IPS-18c (cell line): ENCODE measurements at regions not wholly inside any gene's neighbourhood (a gene's known extent, or its start where the extent isn't known, plus 50 kb on each side); places are given as distances from the start of the nearest gene placed in this dataset.
"Not testable (repeated sequence)": the region's sequence is repeated elsewhere in the genome, so short reads cannot be mapped to it uniquely, and the experiment has no call there.

Source experiments
- H3K4me3 ChIP-seq: 2 replicates; pipeline ENCODE4 v1.7.0; 2013; ENCODE audit warnings: low read depth, mild to moderate bottlenecking, low read length, moderate library complexity; ENCODE audit not compliant: insufficient read depth
- H3K9me3 ChIP-seq: one replicate; pipeline ENCODE4 v1.6.1; 2013; ENCODE audit warnings: mild to moderate bottlenecking, low read length, moderate library complexity; ENCODE audit not compliant: control insufficient read depth, insufficient read depth

DNA sequence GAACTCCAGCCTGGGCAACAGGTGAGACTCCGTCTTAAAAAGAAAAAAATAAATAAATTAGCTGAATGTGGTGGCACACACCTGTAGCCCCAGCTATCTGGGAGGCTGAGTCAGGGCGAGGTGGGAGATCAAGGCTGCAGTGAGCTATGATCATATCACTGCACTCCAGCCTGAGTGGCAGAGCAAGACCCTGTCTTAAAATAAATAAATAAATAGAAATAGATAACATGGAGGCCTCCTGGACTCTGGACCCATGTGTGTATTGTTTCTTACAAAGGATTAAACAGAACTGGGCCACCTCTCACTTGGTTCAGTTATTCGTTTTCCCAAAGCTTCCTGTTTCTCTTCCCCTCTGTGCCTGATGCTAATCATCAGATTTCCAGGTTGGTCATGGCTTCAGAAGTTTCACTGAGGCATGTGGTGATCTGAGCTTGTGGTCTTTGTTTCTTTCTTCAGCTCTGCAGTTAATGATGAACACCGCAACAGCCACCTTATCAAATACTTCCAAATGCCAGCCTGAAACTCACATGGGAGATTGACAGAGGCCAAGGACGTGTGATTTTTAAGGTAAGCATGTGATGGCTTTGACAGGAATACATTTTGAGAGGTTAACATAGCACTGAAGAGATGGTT, 83.3 kb upstream of the MAP4K4 start:
- Histone ChIP-seq H3K4me3 (no peak overlapping the region), H3K9me3 (no peaks in the 10 kb centered on the region)

DNA sequence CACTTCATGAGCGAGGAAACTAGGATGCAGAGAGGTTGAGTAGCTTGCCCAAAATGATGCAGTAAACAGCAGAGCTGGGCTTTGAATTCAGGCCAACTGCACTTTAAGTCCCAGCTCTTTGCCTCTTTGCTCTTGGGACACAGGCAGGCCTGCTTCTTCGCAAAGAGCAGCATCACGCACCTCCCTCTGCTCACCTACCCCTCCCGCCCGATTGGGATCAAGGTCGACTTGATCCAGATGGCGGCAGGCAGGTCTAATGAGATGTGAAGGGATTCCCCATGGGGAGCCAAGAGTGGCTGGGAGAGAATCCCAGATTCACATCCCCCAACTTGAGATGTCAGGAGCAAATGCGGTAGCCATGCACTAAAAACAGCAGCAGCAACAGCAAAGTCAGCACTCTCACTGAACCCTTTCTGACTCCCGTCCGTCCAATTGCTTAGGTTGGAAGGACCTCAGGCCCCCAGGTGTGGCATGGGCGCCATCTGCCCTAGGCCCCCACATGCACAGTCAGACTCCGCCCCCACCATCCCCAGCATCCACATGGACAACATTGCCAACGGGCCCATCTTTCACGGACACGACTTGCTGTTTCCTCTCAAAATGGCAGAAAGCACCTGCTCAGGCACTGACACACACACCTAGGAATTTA, 84.3 kb upstream of the MAP4K4 start:
- H3K4me3 ChIP-seq, result no peak overlapping the region

DNA sequence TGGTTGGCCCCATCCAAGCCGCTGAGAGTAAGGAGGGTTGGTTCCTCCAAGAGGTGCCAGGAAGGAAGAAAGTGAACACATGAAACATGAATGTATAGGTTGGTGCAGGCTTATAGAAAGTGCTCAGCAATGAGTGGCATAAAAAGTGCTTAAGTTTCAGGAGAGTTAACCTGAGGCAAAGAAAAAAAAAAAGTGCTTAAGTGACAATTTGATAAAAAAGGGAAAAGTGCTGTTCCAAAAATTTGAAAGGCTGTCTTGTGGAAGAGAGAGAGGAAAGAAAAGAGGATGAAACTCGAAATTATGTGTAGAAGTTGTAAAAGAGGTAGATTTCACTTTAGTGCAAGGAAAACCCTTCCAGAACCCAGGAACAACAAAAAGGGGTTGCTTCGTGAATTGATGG, 85.5 kb upstream of the MAP4K4 start:
- no peaks in the 10 kb centered on the region for H3K9me3 ChIP-seq

More for the DNA sequence above, 84.3 kb upstream of the MAP4K4 start:
- no peaks in the 10 kb centered on the region for H3K9me3 ChIP-seq

DNA sequence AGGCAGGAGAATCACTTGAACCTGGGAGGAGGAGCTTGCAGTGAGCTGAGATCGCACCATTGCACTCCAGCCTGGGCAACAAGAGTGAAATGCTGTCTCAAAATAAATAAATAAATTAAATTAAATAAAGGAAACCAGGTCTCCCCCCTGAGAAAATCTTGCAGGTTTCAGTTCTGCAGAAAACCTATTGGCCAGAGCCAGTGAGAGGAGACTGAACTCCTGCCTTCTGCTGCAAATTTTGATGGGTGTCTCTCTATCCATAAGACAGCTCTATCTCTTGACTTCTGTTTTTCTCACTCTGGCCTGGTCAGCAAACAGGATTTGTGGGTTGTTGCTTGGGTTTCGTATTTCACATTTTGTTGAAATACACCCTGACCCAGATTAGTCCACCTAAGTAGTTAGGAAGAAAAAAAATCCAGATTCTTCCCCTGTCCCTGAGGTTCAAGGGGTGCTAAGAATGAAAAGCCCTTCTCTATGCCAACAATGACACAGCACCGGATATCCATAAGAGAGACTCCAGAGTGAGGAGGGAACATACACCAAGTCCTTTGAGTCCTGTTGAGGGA, 86.7 kb upstream of the MAP4K4 start:
- Histone ChIP-seq H3K4me3 (no peak overlapping the region), H3K9me3 (no peaks in the 10 kb centered on the region)

More for the DNA sequence above, 85.5 kb upstream of the MAP4K4 start:
- no peak overlapping the region for H3K4me3 ChIP-seq

DNA sequence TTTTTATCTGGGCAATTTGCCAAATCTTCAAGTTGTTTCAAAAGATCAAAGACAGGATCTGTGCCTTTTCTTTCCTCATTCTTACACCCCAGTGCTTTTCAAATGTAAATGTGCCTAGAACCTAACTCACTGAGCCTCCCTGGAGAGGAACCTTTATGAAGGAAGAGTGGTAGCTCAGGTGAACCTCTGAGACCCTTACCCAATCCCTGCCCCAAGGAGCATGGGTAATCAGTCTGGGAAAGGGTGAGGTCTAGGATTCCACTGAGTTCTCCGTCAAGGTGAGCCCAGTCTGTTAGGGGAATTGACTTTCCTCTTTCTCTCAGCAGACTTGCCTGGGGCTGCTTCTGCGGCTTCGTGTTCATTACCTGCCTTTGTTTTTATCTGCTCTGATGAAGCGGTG, 88.1 kb upstream of the MAP4K4 start:
- H3K4me3 ChIP-seq, result no peak overlapping the region
- H3K9me3 ChIP-seq, result no peaks in the 10 kb centered on the region

DNA sequence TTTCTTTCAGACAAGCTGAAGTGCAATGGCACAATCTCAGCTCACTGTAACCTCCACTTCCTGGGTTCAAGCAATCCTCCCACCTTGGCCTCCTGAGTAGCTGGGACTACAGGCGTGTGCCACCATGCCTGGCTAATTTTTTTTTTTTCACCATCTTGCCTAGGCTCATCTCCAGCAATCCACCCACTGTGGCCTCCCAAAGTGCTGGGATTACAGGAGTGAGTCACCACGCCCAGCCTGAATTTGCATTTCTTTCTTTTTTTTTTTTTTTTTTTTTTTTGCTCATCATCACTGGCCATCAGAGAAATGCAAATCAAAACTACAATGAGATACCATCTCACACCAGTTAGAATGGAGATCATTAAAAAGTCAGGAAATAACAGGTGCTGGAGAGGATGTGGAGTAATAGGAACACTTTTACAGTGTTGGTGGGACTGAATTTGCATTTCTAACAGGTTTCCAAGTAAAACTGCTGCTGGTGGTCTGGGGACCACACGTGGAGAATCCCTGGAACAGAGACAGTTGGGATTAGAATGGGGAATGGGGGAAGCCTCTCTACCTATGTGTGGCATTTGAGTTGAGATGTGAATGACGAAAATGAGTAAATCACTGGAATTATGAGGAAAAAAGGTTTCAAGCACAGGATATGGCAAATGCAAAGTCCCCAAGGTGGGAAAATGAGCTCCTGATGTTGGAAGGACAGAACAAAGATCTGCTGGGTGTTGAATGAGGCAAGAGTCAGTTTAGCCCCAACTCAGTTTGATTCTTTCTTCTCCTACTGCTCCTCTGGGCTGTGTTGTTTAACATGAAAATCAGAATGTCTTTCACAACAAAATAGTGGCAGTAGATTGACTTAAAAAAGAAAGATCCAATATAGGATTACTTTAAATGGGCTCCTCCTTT, 88.8 kb upstream of the MAP4K4 start:
- no peak overlapping the region for H3K4me3 ChIP-seq
- no peaks in the 10 kb centered on the region for H3K9me3 ChIP-seq

DNA sequence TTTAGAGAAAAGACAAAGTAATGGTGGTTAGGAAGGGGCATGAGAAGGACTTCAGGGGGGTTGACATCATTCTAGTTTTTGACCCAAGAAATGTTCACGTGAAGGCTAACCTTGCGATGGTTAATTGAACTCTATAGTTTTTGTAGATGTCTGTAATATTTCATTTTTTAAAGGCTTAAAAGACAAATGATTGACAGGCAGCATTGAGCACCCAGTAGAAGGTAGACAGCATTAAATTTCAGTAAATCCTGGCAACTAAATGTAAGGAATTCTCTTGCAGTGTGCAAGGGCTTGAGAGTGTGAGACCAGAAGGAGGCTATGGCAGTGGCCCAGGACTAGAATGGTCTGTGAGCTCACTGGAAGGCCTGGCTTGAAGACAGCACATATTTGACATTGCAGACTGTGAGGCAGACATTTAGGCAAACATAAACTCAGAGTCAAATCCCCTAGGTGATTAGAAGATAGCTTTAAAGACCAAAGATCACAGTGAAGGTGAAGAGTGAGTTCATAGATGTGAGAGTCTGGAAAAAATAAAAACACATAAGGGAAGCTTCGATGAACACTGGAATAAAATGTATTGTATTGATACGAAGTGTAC, 100.1 kb upstream of the MAP4K4 start:
- no peak overlapping the region for H3K4me3 ChIP-seq
- no peaks in the 10 kb centered on the region for H3K9me3 ChIP-seq

DNA sequence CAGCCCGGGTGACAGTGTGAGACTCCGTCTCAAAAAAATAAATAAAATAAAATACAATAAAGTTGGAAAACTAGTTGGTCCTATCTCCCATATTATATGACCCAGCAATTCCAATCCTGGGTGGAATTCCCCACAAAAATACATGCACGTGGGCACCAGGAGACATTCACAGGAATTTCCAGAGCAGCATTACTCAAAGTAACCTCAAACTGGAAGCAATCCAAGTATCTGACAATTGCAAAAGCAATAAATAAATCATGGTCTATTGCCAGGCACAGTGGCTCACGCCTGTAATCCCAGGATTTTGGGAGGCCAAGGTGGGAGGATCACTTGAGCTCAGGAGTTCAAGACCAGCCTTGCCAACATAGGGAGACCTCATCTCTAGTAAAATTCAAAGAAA, 101.2 kb upstream of the MAP4K4 start:
- no peak overlapping the region for H3K4me3 ChIP-seq
- H3K9me3 ChIP-seq, result no peaks in the 10 kb centered on the region

DNA sequence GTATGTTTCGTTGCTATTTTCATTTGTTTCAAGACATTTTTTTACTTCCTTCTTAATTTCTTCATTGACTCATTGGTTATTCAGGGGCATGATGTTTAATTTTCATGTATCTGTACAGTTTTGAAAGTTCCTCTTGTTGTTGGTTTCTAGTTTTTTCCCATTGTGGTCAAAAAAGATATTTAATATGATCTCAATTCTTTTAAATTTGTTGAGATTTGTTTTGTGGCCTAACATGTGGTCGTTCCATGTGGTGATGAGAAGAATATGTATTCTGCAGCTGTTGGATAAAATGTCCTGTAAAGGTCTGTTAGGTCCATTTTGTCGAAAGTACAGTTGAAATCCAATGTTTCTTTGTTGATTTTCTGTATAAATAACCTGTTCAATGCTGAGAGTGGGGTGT, 110.3 kb upstream of the MAP4K4 start:
- no peak overlapping the region for H3K4me3 ChIP-seq
- H3K9me3 ChIP-seq, result no peaks in the 10 kb centered on the region

DNA sequence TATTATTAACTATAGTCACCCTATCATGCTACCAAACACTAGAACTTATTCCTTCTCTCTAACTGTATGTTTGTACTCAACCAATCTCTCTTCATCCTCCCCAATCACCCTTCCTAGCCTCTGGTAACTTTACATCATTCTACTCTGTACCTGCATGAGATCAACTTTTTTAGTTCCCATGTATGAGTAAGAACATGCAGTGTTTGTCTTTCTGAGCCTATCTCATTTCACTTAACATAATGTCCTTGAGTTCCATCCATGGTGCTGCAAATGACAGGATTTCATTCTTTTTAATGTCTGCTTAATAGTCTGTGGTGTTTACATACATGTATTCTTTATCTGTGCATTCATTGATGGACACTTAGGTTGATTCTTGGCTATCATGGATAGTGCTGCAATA, 108.9 kb upstream of the RFX8 start:
- Histone ChIP-seq H3K9me3 (no peaks in the 10 kb centered on the region), H3K4me3 (no peak overlapping the region)

DNA sequence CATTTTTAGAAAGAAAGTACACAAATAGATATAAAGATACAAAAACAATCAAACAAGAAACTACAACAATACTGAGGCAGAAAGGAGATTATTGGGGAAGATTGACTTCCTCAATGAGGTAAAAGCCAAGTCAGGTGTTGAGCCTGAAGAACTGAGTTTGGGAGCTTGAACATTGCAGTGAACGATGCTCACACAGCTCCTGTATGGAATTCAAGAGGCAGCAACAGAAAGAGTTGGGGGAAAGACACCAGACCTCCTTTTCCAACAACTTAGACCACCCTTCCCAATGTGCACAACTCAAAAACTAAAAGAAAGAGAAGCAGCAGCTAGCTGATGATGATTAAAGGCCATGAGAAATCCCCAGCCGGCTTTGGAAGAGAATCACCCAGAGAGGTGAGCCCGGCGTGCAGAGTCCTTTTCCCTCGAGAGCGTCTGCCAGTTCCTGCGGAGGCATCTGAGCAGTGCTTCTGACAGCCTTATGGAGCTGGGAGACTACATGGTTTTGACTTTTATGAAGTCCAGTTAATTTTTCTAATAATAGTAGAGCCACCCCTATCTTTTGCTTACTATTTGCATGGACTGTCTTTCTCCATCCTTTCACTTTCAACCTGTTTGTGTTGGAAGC, 106.9 kb upstream of the RFX8 start:
- no peaks in the 10 kb centered on the region for H3K9me3 ChIP-seq
- H3K4me3 ChIP-seq, result no peak overlapping the region

DNA sequence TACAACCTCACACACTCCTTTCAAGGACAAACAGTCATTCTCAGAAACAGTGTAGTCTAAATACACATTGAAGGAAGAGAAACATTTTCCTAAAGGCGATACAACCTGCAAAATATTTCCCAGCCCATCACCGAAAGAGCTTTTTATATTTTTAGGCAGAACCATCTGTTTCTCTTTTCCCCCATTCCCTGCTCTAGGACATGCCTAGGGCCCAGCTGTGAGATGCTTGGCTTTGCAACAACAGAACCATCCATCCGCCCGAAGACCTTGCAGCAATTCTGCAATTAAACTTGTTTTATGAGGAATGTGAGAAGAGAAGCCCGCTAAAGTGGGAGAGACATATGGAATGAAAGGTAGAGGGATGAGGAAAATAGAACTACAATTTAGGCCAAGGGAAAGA, 105.6 kb upstream of the RFX8 start:
- H3K9me3 ChIP-seq, result no peaks in the 10 kb centered on the region

DNA sequence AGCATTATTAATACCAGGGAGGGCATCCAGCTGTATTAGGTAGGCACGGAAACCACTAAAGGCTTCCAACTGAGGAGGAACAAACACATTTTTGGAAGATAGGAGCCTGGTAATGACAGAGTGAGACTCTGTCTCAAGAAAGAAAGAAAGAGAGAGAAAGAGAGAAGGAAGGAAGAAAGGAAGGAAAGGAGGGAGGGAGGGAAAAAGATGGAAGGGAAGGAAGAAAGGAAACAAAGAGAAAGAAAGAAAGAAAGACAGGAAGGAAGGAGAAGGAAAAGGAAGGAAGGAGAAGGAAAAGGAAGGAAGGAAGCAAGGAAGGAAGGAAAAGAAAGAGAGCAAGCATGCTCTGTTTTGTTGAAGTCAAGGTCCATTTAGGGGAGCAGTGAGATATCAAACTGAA, 103.8 kb upstream of the RFX8 start:
- H3K4me3 ChIP-seq, result no peak overlapping the region
- H3K9me3 ChIP-seq, result no peaks in the 10 kb centered on the region

More for the DNA sequence above, 105.6 kb upstream of the RFX8 start:
- H3K4me3 ChIP-seq, result no peak overlapping the region

DNA sequence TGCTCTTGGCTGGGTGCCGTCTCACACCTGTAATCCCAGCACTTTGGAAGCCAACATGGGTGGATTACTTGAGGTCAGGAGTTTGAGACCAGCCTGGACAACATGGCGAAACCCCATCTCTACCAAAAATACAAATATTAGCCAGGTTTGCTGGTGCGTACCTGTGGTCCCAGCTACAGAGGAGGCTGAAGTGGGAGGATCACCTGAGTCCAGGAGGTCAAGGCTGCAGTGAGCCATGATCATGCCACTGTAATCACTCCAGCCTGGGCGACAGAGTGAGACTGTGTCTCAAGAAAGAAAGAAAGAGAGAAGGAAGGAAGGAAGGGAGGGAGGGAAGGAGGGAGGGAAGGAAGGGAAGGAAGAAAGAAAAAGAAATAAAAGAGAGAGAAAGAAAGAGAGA, 103.2 kb upstream of the RFX8 start:
- H3K4me3 ChIP-seq, H3K9me3 ChIP-seq: not testable (repeated sequence)

DNA sequence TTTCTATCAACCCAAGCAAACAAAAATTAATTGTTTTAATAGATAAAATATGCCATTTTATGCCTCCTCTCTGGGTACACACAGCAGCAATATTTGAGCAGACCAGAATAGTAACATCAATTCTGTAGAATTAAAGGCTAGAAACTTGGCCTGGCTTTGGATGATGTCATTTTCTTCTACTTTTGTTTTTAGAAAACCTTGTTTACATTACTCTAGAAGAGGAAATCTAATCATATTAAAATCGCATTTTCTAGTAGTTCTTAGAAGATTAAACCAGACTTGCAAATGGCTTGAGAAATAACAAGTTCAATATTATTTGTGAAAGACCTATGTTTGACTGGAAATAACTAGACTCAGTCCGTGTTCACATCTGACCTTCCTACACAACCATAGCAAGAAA, 102.3 kb upstream of the RFX8 start:
- no peaks in the 10 kb centered on the region for H3K9me3 ChIP-seq
- H3K4me3 ChIP-seq, result no peak overlapping the region

DNA sequence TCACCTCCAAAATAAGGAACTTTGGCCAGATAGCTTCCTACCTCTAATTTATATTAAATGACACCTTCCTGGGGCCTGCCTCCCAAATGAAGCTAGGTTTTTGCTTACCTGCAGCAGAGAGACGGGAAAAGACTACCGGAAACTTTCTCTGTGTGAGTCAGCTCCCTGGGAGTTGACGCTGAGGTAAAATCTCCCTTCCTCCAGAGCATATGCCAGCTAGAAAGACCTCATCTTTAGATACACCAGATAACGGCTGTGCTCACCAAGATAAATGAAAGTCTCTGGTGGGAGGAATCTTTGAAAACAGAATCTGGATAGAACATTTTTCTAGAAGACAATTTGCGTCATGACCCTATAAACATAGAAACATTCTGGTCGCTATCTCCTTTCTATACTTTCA, 99.7 kb upstream of the RFX8 start:
- H3K4me3 ChIP-seq, result no peak overlapping the region
- H3K9me3 ChIP-seq, result no peaks in the 10 kb centered on the region

DNA sequence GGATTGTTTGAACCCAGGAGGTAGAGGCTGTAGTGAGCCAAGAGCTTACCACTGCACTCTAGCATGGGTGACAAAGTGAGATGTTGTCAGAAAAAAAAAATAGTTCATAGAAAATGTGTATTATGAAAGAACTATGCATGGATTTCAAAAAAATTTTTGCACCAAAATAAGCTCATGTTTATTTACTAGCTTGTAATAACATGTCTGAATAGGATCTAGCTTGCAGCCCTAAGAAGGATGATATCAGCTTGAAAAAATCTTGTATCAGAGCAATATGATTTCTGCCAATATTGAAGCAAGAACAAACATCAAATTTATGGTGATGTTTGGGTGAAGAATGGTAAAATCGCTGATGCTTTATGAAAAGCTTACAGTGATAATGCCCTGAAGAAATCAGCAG, 97.0 kb upstream of the RFX8 start:
- H3K9me3 ChIP-seq, result no peaks in the 10 kb centered on the region

More for the DNA sequence above, 97.0 kb upstream of the RFX8 start:
- no peak overlapping the region for H3K4me3 ChIP-seq
